T-helper 1 cell (primary cell): ENCODE measurements at regions not wholly inside any gene's neighbourhood (a gene's known extent, or its start where the extent isn't known, plus 50 kb on each side); places are given as distances from the start of the nearest gene placed in this dataset.

Experiments
- DNase-seq, 5 donors: peaks; one replicate each; pipeline ENCODE4 v3.0.0-alpha.2; 2012 to 2020

- no peak for DNase-seq
Measured at GRCh38 chr1:60149251-60149650, 75.7 kb upstream of the C1orf87 start.

GRCh38 chr1:60146884-60147283 lies 73.3 kb upstream of the C1orf87 start:
- no peak for DNase-seq

DNA sequence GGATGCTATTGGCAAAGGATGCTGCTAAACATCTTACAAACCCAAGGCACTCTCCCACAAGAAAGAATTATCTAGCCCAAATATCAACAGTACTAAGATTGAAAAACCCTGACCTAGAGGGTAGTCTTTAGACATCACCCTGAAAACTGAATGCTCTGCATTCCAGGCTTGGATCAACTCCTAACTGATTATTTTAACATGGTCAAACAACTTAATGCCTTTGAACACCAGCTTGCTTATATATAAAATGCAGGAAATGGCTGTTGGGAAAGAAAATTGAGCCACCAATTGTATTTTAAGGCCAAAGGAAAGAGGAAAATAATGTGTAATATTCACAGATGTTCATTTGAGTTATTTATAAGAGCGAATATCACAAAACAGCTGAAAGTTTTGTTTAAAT lies 72.2 kb upstream of the C1orf87 start:
- no peak for DNase-seq

DNA sequence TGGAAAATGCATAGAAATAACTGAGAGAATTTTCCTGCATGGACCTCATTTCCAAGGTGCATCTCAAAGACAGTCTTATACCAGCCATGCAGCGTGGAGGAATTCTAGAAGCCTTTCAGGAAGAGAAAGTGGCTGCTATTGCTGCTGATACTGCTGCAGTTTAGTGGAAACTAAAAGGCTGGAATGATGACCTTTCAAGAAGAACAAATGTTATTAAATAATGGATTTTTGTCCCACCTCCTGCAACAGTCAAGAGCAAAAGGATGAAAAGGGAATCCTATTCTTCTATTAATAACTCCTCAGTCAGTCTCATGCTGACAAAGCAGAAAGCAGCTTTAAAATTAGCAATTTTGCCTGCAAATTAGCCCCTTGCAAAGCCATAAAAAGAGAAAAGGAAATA lies 68.2 kb upstream of the C1orf87 start:
- no peak for DNase-seq

- DNase-seq, result no peak
Measured at GRCh38 chr1:60141276-60141675, 67.7 kb upstream of the C1orf87 start.

GRCh38 chr1:60137406-60137805 lies 63.8 kb upstream of the C1orf87 start:
- DNase-seq, result no peak

- no peak for DNase-seq
Measured at GRCh38 chr1:60136395-60136794, 62.8 kb upstream of the C1orf87 start.

DNA sequence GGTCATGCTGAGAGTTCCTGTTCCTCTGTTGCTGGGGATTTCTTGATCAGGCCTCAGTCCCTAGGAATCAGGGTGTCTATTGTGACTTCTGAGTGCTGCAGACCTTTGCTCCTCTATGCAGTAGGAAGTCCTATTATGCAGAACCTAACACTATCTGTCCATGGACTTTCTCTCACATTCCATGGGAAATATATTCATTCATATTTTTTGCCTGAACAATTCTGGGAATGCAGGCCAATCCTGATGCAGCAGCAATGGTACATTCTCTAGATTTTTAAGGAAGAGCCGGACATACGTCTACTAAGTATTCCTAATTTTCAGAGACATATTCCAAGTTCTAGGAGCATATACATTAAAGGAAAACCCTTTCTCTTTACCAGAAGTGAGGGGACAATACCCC lies 61.1 kb upstream of the C1orf87 start:
- no peak for DNase-seq

- DNase-seq, result no peak
Measured at GRCh38 chr1:60133848-60134247, 60.3 kb upstream of the C1orf87 start.

GRCh38 chr1:60133000-60133673 lies 59.6 kb upstream of the C1orf87 start:
- DNase-seq, result no peak

GRCh38 chr1:60132108-60132507 lies 58.5 kb upstream of the C1orf87 start:
- DNase-seq, result no peak

- no peak for DNase-seq
Measured at GRCh38 chr1:60130703-60131102, 57.1 kb upstream of the C1orf87 start.

DNA sequence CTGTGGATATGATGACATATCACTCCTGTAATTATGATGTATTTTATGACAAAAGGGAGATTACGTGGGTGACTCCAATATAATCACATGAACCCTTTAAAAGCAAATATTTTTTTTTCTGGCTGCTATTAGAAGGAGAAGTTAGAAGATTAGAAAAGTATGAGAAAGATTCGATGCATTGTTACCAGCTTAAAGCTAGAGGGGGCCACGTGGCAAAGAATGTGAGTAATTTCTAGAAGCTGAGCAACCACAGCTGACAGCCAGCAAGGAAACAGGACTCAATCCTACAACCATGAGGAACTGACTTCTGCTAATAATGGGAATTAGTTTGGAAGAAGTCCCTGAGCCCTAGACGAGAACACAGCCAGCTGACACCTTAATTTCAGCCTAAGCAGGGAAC lies 56.3 kb upstream of the C1orf87 start:
- DNase-seq, result no peak

DNA sequence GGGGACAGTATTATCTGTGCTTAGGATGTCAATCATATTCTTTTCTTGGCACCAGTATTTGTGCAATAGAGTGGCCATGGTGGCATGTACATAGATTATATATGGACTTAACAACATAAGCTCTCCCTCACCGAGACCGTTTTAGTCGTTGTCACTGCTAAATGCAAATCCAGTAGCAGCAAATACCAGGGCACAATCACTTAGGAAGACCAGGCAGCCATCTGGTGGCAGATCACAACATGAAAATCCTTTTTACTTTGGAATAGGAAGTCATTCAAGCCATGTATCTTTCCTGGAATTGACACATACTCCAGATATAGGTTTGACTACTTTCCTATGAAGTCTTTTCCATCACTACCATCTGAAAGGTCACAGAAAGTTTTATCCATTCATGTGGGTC lies 53.2 kb upstream of the C1orf87 start:
- DNase-seq, result no peak
